Rectal smooth muscle tissue (tissue), 1 donor: ENCODE measurements at regions not wholly inside any gene's neighbourhood (a gene's known extent, or its start where the extent isn't known, plus 50 kb on each side); places are given as distances from the start of the nearest gene placed in this dataset.

ENCODE experiments used
- H3K27ac ChIP-seq: one replicate; pipeline ENCODE4 v1.7.0; 2013; ENCODE audit warnings: low read depth, low read length, inconsistent platforms
- H3K27me3 ChIP-seq: one replicate; pipeline ENCODE4 v1.7.0; 2013; ENCODE audit warnings: low read length; ENCODE audit not compliant: control insufficient read depth, insufficient read depth
- H3K36me3 ChIP-seq: one replicate; pipeline ENCODE4 v1.7.0; 2013; ENCODE audit warnings: low read length; ENCODE audit not compliant: control insufficient read depth, insufficient read depth
- H3K4me1 ChIP-seq: one replicate; pipeline ENCODE4 v1.7.0; 2013; ENCODE audit warnings: low read length; ENCODE audit not compliant: control insufficient read depth, insufficient read depth
- H3K4me3 ChIP-seq: one replicate; pipeline ENCODE4 v1.7.0; 2013; ENCODE audit warnings: low read length
- H3K9ac ChIP-seq: one replicate; pipeline ENCODE4 v1.7.0; 2013; ENCODE audit warnings: low read length

GRCh38 chr3:148582126-148582525, 115.6 kb upstream of the AGTR1 start:
- Histone ChIP-seq H3K36me3 (no peaks in the 10 kb centered on the region), H3K27me3 (no peaks in the 10 kb centered on the region), H3K4me3 (no peak overlapping the region), H3K4me1 (peaks cover 10% of the 10 kb centered on the region), H3K9ac (no peak overlapping the region), H3K27ac (no peak overlapping the region)

- Histone ChIP-seq H3K27ac (no peak overlapping the region), H3K27me3 (no peaks in the 10 kb centered on the region), H3K36me3 (no peaks in the 10 kb centered on the region), H3K9ac (no peak overlapping the region), H3K4me1 (peaks cover 10% of the 10 kb centered on the region), H3K4me3 (no peak overlapping the region)
Observed at GRCh38 chr3:148583793-148584192, 113.9 kb upstream of the AGTR1 start.

GRCh38 chr3:148584438-148584837, 113.3 kb upstream of the AGTR1 start:
- Histone ChIP-seq H3K4me1 (peaks cover 10% of the 10 kb centered on the region), H3K9ac (no peak overlapping the region), H3K4me3 (no peak overlapping the region), H3K27me3 (no peaks in the 10 kb centered on the region), H3K27ac (no peak overlapping the region), H3K36me3 (no peaks in the 10 kb centered on the region)

- Histone ChIP-seq H3K9ac (no peak overlapping the region), H3K27me3 (no peaks in the 10 kb centered on the region), H3K36me3 (no peaks in the 10 kb centered on the region), H3K27ac (no peak overlapping the region), H3K4me3 (no peak overlapping the region), H3K4me1 (peaks cover 10% of the 10 kb centered on the region)
Observed at GRCh38 chr3:148585671-148586379, 111.9 kb upstream of the AGTR1 start.

GRCh38 chr3:148588291-148588690, 109.4 kb upstream of the AGTR1 start:
- H3K36me3 ChIP-seq, result no peaks in the 10 kb centered on the region
- H3K4me3 ChIP-seq, result no peak overlapping the region
- no peaks in the 10 kb centered on the region for H3K27me3 ChIP-seq
- no peak overlapping the region for H3K9ac ChIP-seq
- H3K4me1 ChIP-seq, result no peaks in the 10 kb centered on the region
- no peak overlapping the region for H3K27ac ChIP-seq

- Histone ChIP-seq H3K27me3 (no peaks in the 10 kb centered on the region), H3K9ac (no peak overlapping the region), H3K4me1 (no peaks in the 10 kb centered on the region), H3K4me3 (no peak overlapping the region), H3K36me3 (no peaks in the 10 kb centered on the region), H3K27ac (no peak overlapping the region)
Observed at GRCh38 chr3:148591525-148591924, 106.2 kb upstream of the AGTR1 start.

GRCh38 chr3:148598619-148599018, 99.1 kb upstream of the AGTR1 start:
- no peak overlapping the region for H3K4me3 ChIP-seq
- no peak overlapping the region for H3K27ac ChIP-seq
- no peaks in the 10 kb centered on the region for H3K36me3 ChIP-seq
- H3K9ac ChIP-seq, result no peak overlapping the region
- no peaks in the 10 kb centered on the region for H3K27me3 ChIP-seq
- peaks cover 7% of the 10 kb centered on the region for H3K4me1 ChIP-seq

- no peak overlapping the region for H3K27ac ChIP-seq
- H3K9ac ChIP-seq, result no peak overlapping the region
Observed at GRCh38 chr3:148599481-148599880, 98.2 kb upstream of the AGTR1 start.

GRCh38 chr3:148600440-148600839, 97.3 kb upstream of the AGTR1 start:
- H3K4me1 ChIP-seq, result peaks cover 13% of the 10 kb centered on the region
- no peaks in the 10 kb centered on the region for H3K27me3 ChIP-seq
- no peak overlapping the region for H3K27ac ChIP-seq
- H3K4me3 ChIP-seq, result no peak overlapping the region
- H3K36me3 ChIP-seq, result no peaks in the 10 kb centered on the region
- H3K9ac ChIP-seq, result no peak overlapping the region

More at GRCh38 chr3:148599481-148599880, 98.2 kb upstream of the AGTR1 start:
- H3K4me3 ChIP-seq, result no peak overlapping the region
- no peaks in the 10 kb centered on the region for H3K27me3 ChIP-seq
- H3K36me3 ChIP-seq, result no peaks in the 10 kb centered on the region
- peaks cover 7% of the 10 kb centered on the region for H3K4me1 ChIP-seq

- Histone ChIP-seq H3K4me1 (peaks cover 15% of the 10 kb centered on the region), H3K27me3 (no peaks in the 10 kb centered on the region), H3K36me3 (no peaks in the 10 kb centered on the region), H3K4me3 (peak overlapping the region; percentile 4), H3K27ac (no peak overlapping the region), H3K9ac (no peak overlapping the region)
Observed at GRCh38 chr3:148600902-148601765, 96.6 kb upstream of the AGTR1 start.

- Histone ChIP-seq H3K9ac (no peak overlapping the region), H3K27me3 (no peaks in the 10 kb centered on the region), H3K27ac (peak overlapping the region; percentile 41), H3K4me1 (peaks cover 20% of the 10 kb centered on the region), H3K4me3 (no peak overlapping the region), H3K36me3 (no peaks in the 10 kb centered on the region)
Observed at GRCh38 chr3:148601766-148602685, 95.7 kb upstream of the AGTR1 start.
